SK-N-SH treated with all-trans-retinoic acid at 6 μM for 48 hours (cell line): ENCODE measurements at regions not wholly inside any gene's neighbourhood (a gene's known extent, or its start where the extent isn't known, plus 50 kb on each side); places are given as distances from the start of the nearest gene placed in this dataset.

Experiments used
- ATAC-seq: fragments of 200-7000 bp; cut with Tn5 transposase; 3 replicates; pipeline ENCODE4 v1.9.1; 2020; ENCODE audit warnings: mild to moderate bottlenecking, moderate library complexity
- ARNTL ChIP-seq: fragments of 450-650 bp; formaldehyde crosslinking; IDR thresholded peaks from 2 replicates; pipeline ENCODE4 v1.5.0; 2020; ENCODE audit warnings: low read depth, mild to moderate bottlenecking, moderate library complexity, borderline replicate concordance
- BACH2 ChIP-seq: fragments of 250-450 bp; sonication (Bioruptor Pico); IDR thresholded peaks from 2 replicates; pipeline ENCODE4 v1.9.0; 2021; ENCODE audit warnings: mild to moderate bottlenecking, borderline replicate concordance
- CSDC2 ChIP-seq: fragments of 250-450 bp; sonication (Bioruptor Pico); IDR thresholded peaks from 2 replicates; pipeline ENCODE4 v1.5.0; 2020; ENCODE audit warnings: mild to moderate bottlenecking, moderate library complexity
- ESRRG ChIP-seq: fragments of 250-450 bp; sonication (Bioruptor Pico); IDR thresholded peaks from 2 replicates; pipeline ENCODE4 v1.6.1; 2021; ENCODE audit warnings: mild to moderate bottlenecking
- GLIS3 ChIP-seq: fragments of 250-450 bp; sonication (Bioruptor Pico); IDR thresholded peaks from 2 replicates; pipeline ENCODE4 v1.5.0; 2020; ENCODE audit warnings: mild to moderate bottlenecking, moderate library complexity
- ISL1 ChIP-seq: fragments of 250-450 bp; sonication (Bioruptor Pico); IDR thresholded peaks from 2 replicates; pipeline ENCODE4 v2.1.2; 2022; ENCODE audit warnings: mild to moderate bottlenecking, moderate library complexity
- PPARA ChIP-seq: fragments of 250-450 bp; sonication (Bioruptor Pico); IDR thresholded peaks from 2 replicates; pipeline ENCODE4 v1.5.0; 2020; ENCODE audit warnings: mild to moderate bottlenecking, borderline replicate concordance
- SNAI2 ChIP-seq: fragments of 250-450 bp; sonication (Bioruptor Pico); IDR thresholded peaks from 2 replicates; pipeline ENCODE4 v1.5.0; 2020; ENCODE audit warnings: mild to moderate bottlenecking, moderate library complexity
- TCF4 ChIP-seq: fragments of 250-450 bp; sonication (Bioruptor Pico); IDR thresholded peaks from 2 replicates; pipeline ENCODE4 v1.8.0; 2021; ENCODE audit warnings: mild to moderate bottlenecking, moderate library complexity, borderline replicate concordance
- TOX ChIP-seq: fragments of 250-450 bp; sonication (Bioruptor Pico); IDR thresholded peaks from 2 replicates; pipeline ENCODE4 v1.8.0; 2021; ENCODE audit warnings: mild to moderate bottlenecking, moderate library complexity, borderline replicate concordance
- ZFP30 ChIP-seq: fragments of 450-650 bp; formaldehyde crosslinking; IDR thresholded peaks from 2 replicates; pipeline ENCODE4 v1.5.0; 2022; ENCODE audit warnings: mild to moderate bottlenecking, moderate library complexity
- ZNF565 ChIP-seq: fragments of 450-650 bp; formaldehyde crosslinking; conservative IDR thresholded peaks from 2 replicates; pipeline ENCODE4 v1.5.0; 2020; ENCODE audit warnings: low read depth, mild to moderate bottlenecking, moderate library complexity
- ZNF70 ChIP-seq: fragments of 450-650 bp; formaldehyde crosslinking; IDR thresholded peaks from 2 replicates; pipeline ENCODE4 v1.5.0; 2020; ENCODE audit warnings: mild to moderate bottlenecking, moderate library complexity
- ZNF8 ChIP-seq: fragments of 450-650 bp; formaldehyde crosslinking; IDR thresholded peaks from 2 replicates; pipeline ENCODE4 v1.5.0; 2020; ENCODE audit warnings: mild to moderate bottlenecking, moderate library complexity
- TF ChIP-seq, protein P1 (sequence below): fragments of 250-450 bp; sonication (Bioruptor Pico); IDR thresholded peaks from 2 replicates; pipeline ENCODE4 v1.5.1; 2020; ENCODE audit warnings: low read depth, mild to moderate bottlenecking, moderate library complexity
- TF ChIP-seq, protein P2 (sequence below): fragments of 250-450 bp; sonication (Bioruptor Pico); IDR thresholded peaks from 2 replicates; pipeline ENCODE4 v1.5.0; 2020; ENCODE audit warnings: mild to moderate bottlenecking, moderate library complexity
- TF ChIP-seq, protein P3 (sequence below): fragments of 250-450 bp; sonication (Bioruptor Pico); IDR thresholded peaks from 2 replicates; pipeline ENCODE4 v1.5.1; 2021; ENCODE audit warnings: mild to moderate bottlenecking, moderate library complexity
- TF ChIP-seq, protein P4 (sequence below): fragments of 250-450 bp; sonication (Bioruptor Pico); IDR thresholded peaks from 2 replicates; pipeline ENCODE4 v1.8.0; 2020; ENCODE audit warnings: mild to moderate bottlenecking, moderate library complexity, borderline replicate concordance

DNA sequence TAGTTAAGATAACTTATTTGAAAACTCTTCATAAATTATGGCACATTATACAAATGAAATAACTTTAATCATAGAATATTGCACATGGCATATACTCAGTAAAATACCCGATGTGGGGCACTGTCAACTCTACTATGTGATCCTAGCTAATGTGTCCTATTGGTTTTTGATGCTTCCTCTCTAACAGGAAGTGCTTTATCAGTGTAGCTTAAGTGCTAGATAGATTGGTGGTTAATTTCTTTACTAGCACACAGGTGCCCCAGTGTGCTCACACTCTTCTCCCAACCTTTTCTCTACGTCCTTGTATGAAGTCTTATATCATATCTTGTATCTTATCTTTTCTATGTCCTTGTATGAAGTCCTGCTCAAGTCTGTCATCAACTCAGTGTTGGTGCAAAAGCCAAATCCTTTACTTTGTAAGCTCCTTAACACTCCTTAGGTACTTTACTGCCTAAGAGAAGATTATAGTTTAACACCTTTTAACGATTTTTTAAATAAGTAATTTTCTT lies 358.9 kb downstream of the CENPW start:
- no peak for ATAC-seq
- TF ChIP-seq ZNF565 (no peak), SNAI2 (CRISPR knock-in tag) (no peak), ARNTL (CRISPR knock-in tag) (no peak), CSDC2 (no peak), TCF4 (CRISPR knock-in tag) (no peak), ESRRG (CRISPR knock-in tag) (no peak)
- TF ChIP-seq, protein P1, sequence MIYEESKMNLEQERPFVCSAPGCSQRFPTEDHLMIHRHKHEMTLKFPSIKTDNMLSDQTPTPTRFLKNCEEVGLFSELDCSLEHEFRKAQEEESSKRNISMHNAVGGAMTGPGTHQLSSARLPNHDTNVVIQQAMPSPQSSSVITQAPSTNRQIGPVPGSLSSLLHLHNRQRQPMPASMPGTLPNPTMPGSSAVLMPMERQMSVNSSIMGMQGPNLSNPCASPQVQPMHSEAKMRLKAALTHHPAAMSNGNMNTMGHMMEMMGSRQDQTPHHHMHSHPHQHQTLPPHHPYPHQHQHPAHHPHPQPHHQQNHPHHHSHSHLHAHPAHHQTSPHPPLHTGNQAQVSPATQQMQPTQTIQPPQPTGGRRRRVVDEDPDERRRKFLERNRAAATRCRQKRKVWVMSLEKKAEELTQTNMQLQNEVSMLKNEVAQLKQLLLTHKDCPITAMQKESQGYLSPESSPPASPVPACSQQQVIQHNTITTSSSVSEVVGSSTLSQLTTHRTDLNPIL (CRISPR knock-in tag), result no peak
- TF ChIP-seq, protein P2, sequence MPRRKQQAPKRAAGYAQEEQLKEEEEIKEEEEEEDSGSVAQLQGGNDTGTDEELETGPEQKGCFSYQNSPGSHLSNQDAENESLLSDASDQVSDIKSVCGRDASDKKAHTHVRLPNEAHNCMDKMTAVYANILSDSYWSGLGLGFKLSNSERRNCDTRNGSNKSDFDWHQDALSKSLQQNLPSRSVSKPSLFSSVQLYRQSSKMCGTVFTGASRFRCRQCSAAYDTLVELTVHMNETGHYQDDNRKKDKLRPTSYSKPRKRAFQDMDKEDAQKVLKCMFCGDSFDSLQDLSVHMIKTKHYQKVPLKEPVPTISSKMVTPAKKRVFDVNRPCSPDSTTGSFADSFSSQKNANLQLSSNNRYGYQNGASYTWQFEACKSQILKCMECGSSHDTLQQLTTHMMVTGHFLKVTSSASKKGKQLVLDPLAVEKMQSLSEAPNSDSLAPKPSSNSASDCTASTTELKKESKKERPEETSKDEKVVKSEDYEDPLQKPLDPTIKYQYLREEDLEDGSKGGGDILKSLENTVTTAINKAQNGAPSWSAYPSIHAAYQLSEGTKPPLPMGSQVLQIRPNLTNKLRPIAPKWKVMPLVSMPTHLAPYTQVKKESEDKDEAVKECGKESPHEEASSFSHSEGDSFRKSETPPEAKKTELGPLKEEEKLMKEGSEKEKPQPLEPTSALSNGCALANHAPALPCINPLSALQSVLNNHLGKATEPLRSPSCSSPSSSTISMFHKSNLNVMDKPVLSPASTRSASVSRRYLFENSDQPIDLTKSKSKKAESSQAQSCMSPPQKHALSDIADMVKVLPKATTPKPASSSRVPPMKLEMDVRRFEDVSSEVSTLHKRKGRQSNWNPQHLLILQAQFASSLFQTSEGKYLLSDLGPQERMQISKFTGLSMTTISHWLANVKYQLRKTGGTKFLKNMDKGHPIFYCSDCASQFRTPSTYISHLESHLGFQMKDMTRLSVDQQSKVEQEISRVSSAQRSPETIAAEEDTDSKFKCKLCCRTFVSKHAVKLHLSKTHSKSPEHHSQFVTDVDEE (CRISPR knock-in tag), result no peak

DNA sequence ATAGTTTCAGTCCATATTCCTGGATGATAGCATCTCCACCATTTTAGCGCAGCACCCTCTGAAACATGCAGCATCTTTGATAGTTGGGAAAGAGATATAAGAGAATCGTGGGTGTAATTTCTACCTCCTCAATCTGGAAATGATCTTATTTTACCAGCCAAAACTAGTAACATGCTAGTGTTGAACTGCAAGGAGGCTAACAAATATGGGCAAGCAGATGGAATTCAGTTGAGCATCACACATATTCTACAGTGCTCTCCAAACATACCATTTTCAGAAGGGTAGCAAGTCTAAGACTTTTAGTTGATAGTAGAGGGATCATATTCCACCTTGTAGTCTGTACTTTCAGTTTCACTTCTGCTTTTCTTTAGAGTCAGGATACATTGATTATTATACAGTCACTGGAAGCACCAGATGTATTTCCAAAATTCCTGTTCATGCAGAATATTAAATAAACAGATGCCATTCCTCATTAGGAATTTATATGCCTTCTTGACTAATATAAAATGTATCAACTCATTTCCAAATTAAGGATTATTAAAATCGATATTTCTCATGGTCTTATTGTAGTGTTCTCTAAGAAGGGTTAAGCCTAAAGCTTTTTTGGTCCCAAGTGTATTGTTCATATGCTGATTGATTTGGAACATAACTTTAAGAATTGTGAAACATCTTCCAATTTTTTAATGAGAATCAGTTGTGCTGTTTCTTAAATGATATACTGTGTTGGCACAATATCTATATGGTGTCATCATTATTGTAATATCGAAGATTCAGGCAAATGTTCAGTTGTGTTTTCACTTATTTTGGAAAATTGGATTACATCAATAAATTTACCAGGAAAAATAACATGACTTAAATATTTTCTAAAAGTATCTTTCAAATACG lies 362.0 kb downstream of the CENPW start:
- ATAC-seq, result peak; percentile 34; the same call in 2 of the 3 replicates
- TF ChIP-seq, protein P3, sequence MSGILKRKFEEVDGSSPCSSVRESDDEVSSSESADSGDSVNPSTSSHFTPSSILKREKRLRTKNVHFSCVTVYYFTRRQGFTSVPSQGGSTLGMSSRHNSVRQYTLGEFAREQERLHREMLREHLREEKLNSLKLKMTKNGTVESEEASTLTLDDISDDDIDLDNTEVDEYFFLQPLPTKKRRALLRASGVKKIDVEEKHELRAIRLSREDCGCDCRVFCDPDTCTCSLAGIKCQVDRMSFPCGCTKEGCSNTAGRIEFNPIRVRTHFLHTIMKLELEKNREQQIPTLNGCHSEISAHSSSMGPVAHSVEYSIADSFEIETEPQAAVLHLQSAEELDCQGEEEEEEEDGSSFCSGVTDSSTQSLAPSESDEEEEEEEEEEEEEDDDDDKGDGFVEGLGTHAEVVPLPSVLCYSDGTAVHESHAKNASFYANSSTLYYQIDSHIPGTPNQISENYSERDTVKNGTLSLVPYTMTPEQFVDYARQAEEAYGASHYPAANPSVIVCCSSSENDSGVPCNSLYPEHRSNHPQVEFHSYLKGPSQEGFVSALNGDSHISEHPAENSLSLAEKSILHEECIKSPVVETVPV (CRISPR knock-in tag), result no peak
- no peak for TF ChIP-seq ISL1 (CRISPR knock-in tag)
- TF ChIP-seq, protein P4, sequence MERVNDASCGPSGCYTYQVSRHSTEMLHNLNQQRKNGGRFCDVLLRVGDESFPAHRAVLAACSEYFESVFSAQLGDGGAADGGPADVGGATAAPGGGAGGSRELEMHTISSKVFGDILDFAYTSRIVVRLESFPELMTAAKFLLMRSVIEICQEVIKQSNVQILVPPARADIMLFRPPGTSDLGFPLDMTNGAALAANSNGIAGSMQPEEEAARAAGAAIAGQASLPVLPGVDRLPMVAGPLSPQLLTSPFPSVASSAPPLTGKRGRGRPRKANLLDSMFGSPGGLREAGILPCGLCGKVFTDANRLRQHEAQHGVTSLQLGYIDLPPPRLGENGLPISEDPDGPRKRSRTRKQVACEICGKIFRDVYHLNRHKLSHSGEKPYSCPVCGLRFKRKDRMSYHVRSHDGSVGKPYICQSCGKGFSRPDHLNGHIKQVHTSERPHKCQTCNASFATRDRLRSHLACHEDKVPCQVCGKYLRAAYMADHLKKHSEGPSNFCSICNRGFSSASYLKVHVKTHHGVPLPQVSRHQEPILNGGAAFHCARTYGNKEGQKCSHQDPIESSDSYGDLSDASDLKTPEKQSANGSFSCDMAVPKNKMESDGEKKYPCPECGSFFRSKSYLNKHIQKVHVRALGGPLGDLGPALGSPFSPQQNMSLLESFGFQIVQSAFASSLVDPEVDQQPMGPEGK (CRISPR knock-in tag), result no peak
- TF ChIP-seq ZFP30 (CRISPR knock-in tag), result no peak
- TF ChIP-seq CSDC2, result no peak
- TF ChIP-seq ARNTL (CRISPR knock-in tag), result no peak
- TF ChIP-seq PPARA (CRISPR knock-in tag), result no peak
- TF ChIP-seq, protein P2 (CRISPR knock-in tag), result no peak
- TF ChIP-seq ZNF8 (CRISPR knock-in tag), result no peak
- TF ChIP-seq BACH2, result no peak
- TF ChIP-seq, protein P1 (CRISPR knock-in tag), result no peak
- no peak for TF ChIP-seq GLIS3
- TF ChIP-seq ZNF70 (CRISPR knock-in tag), result no peak
- TF ChIP-seq TOX (CRISPR knock-in tag), result no peak
- no peak for TF ChIP-seq ZNF565
- TF ChIP-seq, all 23 proteins: peak for 0
